Endothelial cell (in vitro differentiated cells): ENCODE measurements at regions not wholly inside any gene's neighbourhood (a gene's known extent, or its start where the extent isn't known, plus 50 kb on each side); places are given as distances from the start of the nearest gene placed in this dataset.

ENCODE experiments used
- DNase-seq: peaks from one replicate; pipeline ENCODE4 v3.0.0; 2021; ENCODE audit warnings: low spot score
- H3K27ac Mint-ChIP-seq: one replicate; pipeline ENCODE4 v1.8.0; 2021; ENCODE audit warnings: mixed read lengths, inconsistent platforms; ENCODE audit not compliant: unreplicated experiment
- H3K27me3 Mint-ChIP-seq: one replicate; pipeline ENCODE4 v1.8.0; 2021; ENCODE audit warnings: mild to moderate bottlenecking, moderate library complexity, mixed read lengths, inconsistent platforms; ENCODE audit not compliant: unreplicated experiment
- H3K36me3 Mint-ChIP-seq: one replicate; pipeline ENCODE4 v1.8.0; 2021; ENCODE audit warnings: mild to moderate bottlenecking, low read depth, mixed read lengths, inconsistent platforms; ENCODE audit not compliant: unreplicated experiment
- H3K4me1 Mint-ChIP-seq: one replicate; pipeline ENCODE4 v1.8.0; 2021; ENCODE audit warnings: mild to moderate bottlenecking, mixed read lengths, inconsistent platforms; ENCODE audit not compliant: unreplicated experiment
- H3K4me3 Mint-ChIP-seq: one replicate; pipeline ENCODE4 v1.8.0; 2021; ENCODE audit warnings: mild to moderate bottlenecking, mixed read lengths, inconsistent platforms; ENCODE audit not compliant: unreplicated experiment
- H3K9me3 Mint-ChIP-seq: one replicate; pipeline ENCODE4 v1.8.0; 2021; ENCODE audit warnings: mixed read lengths, inconsistent platforms; ENCODE audit not compliant: unreplicated experiment
- CTCF ChIP-seq: fragments of 200-600 bp; sonication (generic); IDR thresholded peaks from one replicate; pipeline ENCODE4 v1.5.0; 2021; ENCODE audit warnings: antibody characterized with exemption; ENCODE audit not compliant: unreplicated experiment

GRCh38 chr9:80305136-80305535 lies 733.4 kb downstream of the TLE4 start:
- Mint-ChIP-seq H3K9me3 (no peaks in the 10 kb centered on the region), H3K27me3 (peaks cover 2% of the 10 kb centered on the region), H3K36me3 (no peaks in the 10 kb centered on the region), H3K4me3 (no peak overlapping the region), H3K4me1 (no peaks in the 10 kb centered on the region), H3K27ac (no peak overlapping the region)
- no peak for TF ChIP-seq CTCF
- DNase-seq = no peak

DNA sequence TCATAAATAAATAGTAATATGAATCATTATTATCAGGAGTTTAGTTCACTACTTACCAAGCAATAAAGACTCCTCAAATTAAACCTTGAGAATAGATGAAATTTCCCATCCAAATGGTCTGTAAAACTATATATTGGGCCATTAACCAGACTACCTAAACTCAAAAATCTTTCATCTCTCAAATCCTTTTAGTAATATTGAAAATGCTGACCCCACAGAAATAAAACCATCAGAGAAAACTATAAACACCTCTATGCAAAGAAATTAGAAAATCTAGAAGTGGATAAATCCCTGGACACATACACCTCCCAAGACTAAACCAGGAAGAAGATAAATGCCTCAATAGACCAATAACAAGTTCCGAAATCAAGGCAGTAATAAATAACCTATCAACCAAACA lies 723.2 kb downstream of the TLE4 start:
- TF ChIP-seq CTCF = no peak
- Mint-ChIP-seq H3K27me3 (no peaks in the 10 kb centered on the region), H3K4me3 (no peak overlapping the region), H3K9me3 (no peaks in the 10 kb centered on the region), H3K4me1 (no peaks in the 10 kb centered on the region), H3K36me3 (no peaks in the 10 kb centered on the region), H3K27ac (no peak overlapping the region)
- DNase-seq = no peak

- no peaks in the 10 kb centered on the region for H3K36me3 Mint-ChIP-seq
- no peak overlapping the region for H3K4me3 Mint-ChIP-seq
- no peak for DNase-seq
- no peaks in the 10 kb centered on the region for H3K27me3 Mint-ChIP-seq
- H3K27ac Mint-ChIP-seq = no peak overlapping the region
- H3K4me1 Mint-ChIP-seq = no peaks in the 10 kb centered on the region
- TF ChIP-seq CTCF = no peak
- no peaks in the 10 kb centered on the region for H3K9me3 Mint-ChIP-seq
Measured at GRCh38 chr9:80294318-80294717, 722.6 kb downstream of the TLE4 start.

- Mint-ChIP-seq H3K36me3 (no peaks in the 10 kb centered on the region), H3K4me1 (no peaks in the 10 kb centered on the region), H3K27ac (no peak overlapping the region), H3K27me3 (no peaks in the 10 kb centered on the region), H3K4me3 (no peak overlapping the region), H3K9me3 (no peaks in the 10 kb centered on the region)
- TF ChIP-seq CTCF = no peak
- DNase-seq = no peak
Measured at GRCh38 chr9:80292231-80292630, 720.5 kb downstream of the TLE4 start.

- Mint-ChIP-seq H3K36me3 (no peaks in the 10 kb centered on the region), H3K4me1 (no peaks in the 10 kb centered on the region), H3K9me3 (no peaks in the 10 kb centered on the region), H3K27ac (no peak overlapping the region), H3K4me3 (no peak overlapping the region), H3K27me3 (no peaks in the 10 kb centered on the region)
- DNase-seq = no peak
- no peak for TF ChIP-seq CTCF
Measured at GRCh38 chr9:80285326-80285725, 713.6 kb downstream of the TLE4 start.
